ENCODE measurements at regions not wholly inside any gene's neighbourhood (a gene's known extent, or its start where the extent isn't known, plus 50 kb on each side); places are given as distances from the start of the nearest gene placed in this dataset.
A peak's percentile ranks its signal among the peaks of the same experiment; 100 is the strongest.

DNA sequence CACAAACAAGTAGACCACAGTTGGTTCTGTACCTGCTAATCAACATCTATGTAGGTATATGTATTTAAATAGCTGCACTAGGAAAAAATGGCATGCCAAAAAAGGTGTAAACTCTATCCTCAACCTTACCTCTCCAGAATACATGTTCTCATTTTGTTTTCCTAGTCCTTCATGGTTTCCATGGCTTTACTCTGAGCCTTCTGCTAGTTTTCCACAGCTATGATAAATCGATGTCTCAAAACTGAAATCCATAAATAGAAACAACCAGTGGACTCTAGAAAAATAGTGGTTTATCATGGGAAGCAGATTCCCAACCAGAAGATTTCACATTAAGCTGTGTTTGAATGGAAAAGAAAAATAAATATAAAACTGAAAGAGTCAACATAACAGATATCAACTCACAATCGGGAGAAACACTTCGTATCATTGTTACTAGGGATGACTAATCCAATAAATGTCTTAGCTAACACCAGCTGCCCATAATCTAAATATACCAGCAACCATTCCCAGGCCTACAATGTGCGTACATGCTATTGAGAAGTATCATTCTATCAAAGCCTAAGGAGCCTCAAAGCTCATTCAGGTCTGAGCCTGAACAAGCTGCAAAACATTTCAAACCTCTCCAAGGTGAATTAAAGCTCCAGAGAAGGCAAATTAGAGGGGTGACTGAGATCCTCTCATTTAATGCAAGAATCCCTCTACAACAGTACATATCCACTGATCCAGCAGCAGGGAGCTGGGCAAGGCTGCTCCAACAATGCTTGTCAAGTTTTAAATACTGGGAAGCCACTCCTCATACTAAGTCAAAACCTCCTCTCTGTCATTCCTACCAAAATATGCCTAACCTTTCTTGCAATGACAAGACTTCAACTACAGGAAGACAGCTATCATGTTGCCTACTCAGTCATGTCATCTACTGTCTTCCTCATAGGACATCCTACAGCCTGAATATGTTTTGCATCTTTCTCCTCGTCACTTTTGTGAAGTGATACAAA lies 90.2 kb downstream of the KCTD12 start:
- peak in 1 of 2 donors; percentile 69 for DNase-seq (ENCODE audit: low read depth in 2 of 2)

DNA sequence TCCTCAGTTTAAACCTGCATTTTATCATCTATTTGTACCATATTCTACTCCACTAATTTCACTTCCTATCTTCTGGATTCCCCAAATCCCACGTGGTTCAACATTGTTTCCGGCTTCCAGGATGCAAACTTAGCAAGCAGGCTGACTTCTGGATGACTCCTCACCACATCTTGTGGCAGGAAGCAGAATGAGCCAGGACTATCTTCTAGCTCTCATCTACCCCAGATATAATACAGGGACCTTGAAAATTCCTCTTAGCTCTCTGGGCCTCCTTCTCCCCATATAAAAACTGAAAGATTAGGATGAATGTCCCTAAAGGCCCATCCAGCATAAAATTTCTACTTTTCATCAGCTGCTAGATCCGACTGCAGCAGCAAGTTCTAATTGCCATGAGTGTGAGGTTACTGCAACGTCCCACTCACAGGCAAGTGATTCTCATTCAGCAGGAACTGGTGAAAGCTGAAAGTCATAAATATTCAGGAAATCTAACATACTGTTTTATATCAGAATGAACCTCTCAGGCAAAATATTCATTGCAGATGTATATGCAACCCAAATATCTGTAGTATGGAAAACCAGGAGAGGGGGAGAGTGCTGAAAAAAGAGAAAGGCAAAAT lies 93.4 kb downstream of the KCTD12 start:
- peak; percentile 41 to 75 for DNase-seq (ENCODE audit: low read depth in 2 of 2)

DNA sequence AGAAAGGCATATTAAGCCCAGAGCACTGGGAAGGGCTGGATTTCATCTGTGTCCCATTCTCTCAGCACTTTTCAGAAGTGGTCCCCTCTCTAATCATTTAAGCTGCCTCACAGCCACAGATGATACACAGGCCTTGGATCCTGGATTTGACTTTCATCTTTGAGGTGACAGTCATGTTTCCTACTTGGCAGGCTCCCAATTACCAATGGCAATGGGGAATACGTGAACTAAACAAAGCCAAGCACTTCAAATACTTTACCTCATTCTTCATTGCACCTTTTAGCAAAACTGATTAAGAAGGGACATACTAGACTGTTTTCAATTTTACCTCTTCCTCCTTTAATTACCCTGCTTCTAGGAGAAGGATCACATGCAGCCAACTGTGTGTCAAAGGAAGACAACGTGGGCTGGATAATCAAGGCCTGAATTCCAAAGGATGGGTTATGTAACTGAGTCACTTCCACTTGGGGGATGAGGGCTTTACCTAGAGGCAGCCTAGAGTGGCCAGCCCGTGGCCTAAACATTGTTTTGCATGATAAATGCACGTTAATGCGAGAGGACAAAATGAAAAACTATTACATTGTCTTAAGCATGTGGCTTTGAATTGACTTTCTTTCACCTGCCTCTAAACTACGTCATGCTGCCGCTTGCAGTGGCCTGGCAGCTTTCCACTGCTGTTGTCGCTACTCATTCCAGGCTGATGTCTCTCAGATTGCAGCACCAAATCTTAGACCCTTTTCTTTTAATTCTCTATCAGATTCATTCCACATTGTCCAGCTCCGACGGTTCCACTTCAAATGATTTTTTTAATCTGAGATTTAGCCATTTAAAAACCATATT lies 95.0 kb downstream of the KCTD12 start:
- DNase-seq (ENCODE audit: low read depth in 2 of 2) = peak; percentile 65 to 76

DNA sequence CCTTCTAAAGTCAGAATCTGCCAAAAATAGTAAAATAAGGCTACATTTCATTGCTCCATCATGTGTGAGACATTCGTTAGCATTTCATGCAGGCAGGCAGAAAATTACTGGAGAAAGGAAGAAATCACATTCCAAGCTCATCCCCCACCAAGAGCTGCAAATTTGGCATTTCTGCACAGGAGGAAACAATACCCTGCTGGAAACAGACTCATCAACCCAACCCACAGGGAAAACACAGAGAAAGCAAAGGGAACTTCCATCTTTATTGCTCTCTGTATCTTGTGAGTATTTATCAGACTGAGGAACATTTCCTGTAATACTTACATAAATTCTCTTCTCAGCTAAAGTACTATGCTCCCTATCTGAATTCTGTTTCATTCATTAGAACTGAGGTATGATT lies 95.7 kb downstream of the KCTD12 start:
- peak in 1 of 2 donors; percentile 63 for DNase-seq (ENCODE audit: low read depth in 2 of 2)

DNA sequence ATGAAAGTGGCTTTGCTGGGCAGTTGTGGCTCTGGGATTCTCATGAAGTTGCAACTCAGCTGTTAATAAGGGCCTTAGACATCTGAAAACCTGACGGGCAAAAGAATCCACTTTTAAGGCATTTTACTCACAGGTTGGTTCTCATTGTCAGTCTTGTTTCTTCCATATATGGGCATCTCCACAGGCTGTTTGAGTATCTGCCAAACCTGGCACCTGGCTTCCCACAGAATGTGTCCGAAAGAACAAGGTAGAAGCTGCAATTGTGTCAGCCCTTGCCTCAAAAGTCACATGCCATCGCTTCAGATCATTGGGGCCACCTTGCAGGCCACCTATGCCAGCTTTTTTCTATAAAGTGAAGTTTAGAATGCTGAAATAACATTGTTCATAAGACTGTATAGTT lies 102.4 kb downstream of the KCTD12 start:
- DNase-seq (ENCODE audit: low read depth in 2 of 2) = no peak

DNA sequence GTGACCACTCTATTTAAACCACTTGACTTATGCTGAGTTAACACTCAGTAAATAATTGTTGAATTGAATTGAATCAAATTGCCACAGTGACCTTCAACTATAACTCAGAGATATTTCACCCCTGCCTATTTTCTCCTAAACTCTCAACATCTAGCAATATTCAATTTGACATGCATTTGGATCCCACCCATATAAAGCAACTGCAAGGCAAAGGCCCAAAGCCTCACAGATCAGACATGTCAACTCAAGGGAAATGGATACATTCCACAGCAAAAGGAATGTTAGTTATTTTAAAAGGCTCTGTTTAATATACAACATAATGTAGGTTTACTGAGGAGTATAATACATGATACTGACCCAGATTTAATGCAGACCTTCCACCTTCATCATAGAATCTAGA lies 107.4 kb downstream of the KCTD12 start:
- DNase-seq (ENCODE audit: low read depth in 2 of 2) = no peak

DNA sequence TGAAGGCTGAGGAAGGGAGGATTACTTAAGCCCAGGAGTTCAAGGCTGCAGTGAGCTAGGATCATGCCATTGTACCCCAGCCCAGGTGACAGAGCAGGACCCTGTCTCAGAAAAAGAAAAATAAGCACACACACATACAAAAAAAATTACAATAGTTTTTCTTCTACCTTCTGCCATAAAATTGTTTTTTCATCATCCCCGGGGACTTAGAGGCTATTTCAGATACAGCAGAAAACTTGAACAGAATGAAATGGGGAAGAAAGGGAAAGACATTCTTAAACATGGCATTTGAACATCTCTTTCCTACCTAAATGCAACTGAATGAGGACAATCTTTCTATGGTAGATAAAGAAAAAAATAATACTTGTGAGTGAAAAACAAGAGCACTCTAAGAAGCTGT lies 109.1 kb downstream of the KCTD12 start:
- DNase-seq (ENCODE audit: low read depth in 2 of 2) = no peak

DNA sequence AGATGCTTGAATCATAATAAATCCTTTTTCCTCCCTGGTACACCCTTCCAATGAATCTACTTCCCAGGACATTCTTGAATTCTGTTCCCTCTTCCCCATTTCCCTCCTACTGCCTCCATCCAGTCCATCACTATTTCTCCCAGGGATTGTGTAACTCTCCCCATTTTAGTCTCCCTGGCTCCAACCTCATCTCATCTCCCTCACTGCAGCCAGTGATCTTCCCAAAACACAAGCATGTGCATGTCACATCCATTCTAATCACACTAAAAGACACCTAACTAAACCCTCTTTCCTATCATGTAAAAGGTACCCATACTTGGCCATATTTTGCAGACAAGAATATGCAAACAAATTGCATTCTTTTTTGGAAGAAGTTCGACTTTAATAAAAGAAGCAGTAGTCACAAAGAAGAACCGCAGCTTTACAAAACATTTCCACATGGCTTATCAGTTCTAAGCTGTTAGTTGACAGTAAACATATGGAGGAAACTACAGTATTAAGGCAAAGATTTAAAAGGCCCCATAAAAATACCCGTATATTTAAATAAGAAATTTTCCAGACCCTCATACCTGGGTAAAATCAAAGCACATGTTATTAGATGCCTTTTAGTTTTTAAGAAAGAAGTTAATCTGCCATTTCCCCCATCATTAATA lies 111.0 kb downstream of the KCTD12 start:
- DNase-seq (ENCODE audit: low read depth in 2 of 2) = no peak

DNA sequence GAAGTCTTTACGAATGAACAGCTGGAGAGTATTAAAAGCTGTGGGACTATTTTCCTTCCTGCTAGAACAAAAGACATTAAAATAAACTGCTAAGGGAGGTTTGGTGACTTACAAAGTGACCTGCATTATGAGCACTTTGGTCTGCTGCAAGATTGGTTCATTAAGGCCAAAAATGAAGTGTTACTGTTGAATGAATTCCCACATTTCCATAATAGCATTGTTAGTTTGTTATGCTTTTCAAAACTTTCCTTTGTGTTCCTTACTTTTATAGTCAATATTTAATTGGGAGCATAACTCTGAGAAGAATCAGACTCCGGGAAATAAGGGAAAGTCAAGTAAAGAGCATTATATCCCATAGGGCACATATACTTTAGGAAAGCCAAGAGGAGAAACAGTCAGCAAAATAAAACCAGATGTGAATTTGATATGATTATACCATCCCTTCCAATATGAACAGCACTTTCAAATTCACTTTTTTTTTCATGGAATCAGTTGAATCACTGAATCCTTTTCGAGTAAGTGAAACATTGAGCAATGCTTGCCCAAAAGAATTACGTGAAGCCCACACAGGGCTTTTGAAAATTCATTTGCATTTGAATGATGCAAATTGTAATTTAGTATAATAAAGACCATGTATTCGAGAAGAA lies 112.6 kb downstream of the KCTD12 start:
- no peak for DNase-seq (ENCODE audit: low read depth in 2 of 2)

DNA sequence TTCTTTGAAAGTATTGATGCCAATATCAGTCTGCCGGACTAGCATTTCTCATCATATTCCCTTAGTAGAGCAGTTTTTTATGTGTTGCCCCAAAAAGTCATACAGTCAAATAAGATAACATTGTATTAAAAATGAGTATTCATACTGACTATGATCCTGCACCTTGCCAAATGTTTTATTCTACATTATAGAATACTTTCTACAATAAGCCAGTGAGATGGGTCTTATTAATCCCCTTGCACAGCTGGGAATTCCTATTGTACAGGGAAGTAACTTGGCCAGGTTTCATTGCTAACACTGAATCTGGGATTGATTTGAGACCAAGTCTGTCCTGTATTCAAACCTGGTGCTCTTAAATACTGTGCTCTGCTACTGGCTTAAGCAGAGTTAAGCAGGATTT lies 114.0 kb downstream of the KCTD12 start:
- no peak for DNase-seq (ENCODE audit: low read depth in 2 of 2)

DNA sequence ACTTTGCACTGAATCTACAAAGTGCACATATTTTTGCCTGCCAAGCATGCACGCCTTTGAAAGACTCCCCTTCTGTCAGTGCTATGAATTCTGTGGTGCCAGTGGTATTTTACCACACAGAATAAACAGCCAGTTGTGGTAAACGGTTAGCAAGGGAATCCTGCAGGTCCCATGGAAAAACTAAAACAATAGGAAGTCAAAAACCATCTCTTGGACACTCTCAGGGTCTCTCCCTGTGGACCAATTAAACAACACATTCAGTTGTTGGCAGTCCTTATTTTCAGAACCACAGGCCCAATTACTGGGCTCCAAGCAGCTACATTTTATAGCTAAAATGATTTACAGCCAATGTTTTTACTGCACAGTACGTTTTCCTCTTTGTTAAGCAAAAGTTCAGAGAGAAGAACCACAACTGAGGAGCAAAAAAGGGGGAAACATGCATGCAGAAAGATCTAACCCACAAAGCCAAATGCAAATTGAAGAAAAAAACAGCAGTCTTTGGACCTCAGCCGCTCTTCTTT lies 116.9 kb downstream of the KCTD12 start:
- DNase-seq (ENCODE audit: low read depth in 2 of 2) = no peak

DNA sequence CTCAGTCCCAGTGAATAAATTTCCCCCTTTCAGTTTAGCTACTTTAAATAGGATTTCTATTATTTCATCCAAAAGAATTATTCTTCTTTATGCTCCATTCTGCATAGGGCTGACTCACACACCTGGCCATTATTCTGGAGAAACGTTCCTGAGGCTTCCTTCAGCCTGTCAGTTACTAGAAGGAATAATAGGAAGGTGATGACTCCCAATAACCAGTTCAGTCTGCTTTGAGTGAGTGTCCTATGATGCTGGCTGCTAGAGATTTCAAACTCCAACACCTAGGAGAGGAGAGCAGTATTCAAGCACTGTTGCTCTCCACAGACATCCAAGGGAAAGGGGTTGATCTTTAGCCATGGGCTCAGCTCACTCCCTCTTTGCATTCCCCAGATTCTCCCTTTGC lies 117.8 kb downstream of the KCTD12 start:
- no peak for DNase-seq (ENCODE audit: low read depth in 2 of 2)

DNA sequence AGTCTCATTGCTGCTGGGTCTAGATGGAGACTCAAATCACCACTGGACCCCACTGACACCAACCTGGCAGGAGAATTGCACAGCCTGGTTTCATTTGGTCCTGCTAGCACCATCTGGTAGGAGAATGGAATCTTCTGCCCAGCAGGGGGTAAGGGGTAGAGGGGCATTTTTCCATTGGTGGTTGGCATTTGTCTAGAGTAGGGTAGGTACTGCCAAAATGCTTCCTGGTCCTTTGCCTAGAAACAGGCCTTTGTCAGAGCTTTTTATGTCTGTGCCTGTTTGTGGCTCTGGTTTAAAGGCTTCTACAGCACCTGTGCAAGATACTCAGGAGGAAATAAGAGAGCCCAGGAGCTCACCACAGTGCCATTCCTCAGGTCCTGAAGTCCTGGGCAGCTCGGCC lies 121.3 kb downstream of the KCTD12 start:
- DNase-seq (ENCODE audit: low read depth in 2 of 2) = no peak

DNA sequence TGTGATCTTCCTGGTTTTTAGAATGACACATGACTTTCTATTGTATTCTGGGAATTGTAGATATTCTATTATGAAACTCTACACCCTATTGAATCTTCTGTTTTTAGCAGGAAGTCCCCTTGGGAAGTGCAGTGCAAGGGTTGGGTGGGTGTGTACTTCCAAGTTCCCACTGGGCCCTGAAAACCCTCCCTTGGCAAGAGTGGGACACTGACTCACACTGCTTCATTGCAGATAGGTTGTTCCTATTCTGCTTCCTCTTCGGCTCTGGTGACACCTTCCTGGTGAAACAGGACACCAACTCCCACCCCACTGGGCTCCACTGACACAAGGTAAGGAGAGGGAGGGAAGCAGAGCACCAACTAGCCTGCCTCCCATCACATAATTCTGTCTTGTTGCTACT lies 121.8 kb downstream of the KCTD12 start:
- peak; percentile 98 to 99 for DNase-seq (ENCODE audit: low read depth in 2 of 2)

DNA sequence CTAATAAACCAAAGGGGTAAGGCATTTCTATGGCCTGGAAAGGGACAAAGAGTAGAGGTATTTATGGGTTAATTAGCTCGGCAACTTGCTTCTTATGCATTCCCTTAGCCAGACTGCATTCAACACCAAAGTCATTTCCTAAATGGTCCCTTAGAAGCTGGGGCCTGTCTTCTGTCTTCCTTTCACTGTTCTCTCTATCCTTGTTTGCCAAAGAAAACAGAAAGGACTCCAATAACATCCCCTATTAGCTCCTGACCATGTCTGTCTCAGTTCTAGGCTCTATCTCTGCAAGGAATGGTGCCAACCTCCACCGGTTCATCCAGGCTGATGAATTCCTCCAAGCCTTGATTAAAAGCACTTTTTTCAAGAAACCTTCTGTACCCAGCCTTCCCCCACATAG lies 123.5 kb downstream of the KCTD12 start:
- peak in 1 of 2 donors; percentile 68 for DNase-seq (ENCODE audit: low read depth in 2 of 2)

DNA sequence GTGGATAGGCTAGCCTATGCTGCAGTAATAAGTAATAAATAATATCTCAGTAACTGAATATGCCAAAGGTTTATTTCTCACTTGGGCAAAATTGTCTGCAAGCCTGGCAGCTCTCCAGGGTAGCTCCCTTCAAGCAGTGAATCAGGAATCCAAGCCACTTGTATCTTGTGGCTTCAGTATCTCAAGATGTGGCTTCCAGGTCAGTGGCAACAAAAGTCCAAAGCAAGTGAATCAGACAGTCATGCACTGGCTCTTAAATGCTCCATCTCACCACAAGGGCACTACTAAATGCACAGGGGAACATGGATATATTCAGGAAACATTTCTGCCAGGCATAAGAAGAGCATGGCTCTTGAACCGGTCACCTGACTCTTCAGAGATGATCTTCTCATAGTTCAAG lies 126.3 kb downstream of the KCTD12 start:
- DNase-seq (ENCODE audit: low read depth in 2 of 2) = no peak

DNA sequence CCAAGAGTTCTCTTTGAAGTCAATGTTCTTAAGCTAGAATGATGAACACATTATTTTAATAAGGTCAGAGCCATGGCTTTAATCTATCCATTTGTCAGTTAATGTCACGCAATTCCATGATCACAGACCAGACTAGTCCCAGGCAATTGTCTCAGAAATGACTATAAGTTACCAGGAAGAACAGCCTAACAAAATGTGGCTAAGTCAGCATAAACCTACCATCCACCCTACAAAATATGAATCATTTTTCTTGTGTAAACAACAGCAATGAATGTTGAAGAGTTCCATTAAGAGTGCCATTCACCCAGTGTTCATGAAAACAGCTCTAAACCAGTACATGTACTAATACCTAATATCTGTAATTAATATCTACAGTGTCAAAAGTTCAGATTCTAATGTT lies 127.5 kb downstream of the KCTD12 start:
- DNase-seq (ENCODE audit: low read depth in 2 of 2) = peak in 1 of 2 donors; percentile 42

DNA sequence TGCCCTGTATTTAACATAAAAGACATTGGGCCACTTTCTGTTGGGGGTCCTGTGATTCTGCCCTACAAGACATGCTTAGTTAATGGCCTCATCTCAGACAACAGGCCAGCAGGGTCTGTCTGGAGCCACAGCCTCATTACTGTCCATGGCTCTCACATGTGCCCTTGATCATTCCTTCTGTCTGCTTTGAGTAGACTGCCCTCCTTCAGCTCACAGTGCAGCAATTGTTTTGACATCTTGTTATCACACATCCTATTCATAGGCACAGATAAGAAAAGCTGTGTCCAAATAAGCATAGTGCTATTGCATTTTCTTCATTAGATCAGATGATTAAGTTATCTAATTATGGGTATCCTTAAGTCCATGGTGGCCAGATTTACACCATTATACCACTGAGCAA lies 127.9 kb downstream of the KCTD12 start:
- peak in 1 of 2 donors; percentile 29 for DNase-seq (ENCODE audit: low read depth in 2 of 2)

DNA sequence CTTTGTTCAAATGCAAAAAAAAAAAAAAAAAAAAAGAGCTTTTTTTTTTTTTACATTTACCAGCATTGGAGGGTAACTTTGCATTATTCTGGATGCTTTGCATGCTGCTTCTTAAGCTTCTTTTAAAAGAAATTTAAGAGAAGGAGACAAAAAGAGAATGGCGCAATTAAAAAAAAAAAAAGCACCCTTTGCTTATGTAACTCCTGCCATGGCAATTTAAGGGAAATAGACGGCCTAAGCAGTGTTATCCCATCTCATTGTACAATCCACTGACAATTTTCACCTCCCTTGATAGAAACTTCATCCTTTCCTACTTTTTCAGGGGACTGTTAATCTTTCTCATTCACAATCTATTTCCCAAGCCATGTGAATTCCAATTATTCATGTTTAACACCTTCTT lies 129.8 kb downstream of the KCTD12 start:
- DNase-seq (ENCODE audit: low read depth in 2 of 2) = no peak

DNA sequence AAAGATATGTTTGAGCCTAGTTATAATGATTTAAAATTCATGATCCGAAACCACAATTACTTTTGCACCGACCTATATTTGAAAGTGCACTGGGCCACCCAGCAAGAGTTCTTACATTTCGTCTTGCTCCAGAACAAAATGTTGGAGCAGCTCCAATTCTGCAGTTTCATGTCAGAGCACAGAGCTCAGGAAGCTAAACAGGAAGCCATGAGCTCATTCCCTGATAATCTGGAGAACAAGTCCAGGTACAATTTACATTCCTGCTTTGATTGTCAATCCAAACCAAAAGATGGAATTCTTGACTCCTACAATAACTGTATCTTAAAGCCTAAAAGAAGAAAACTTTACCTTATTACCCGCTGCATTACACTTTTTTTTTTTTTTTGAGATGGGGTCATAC lies 131.8 kb downstream of the KCTD12 start:
- DNase-seq (ENCODE audit: low read depth in 2 of 2) = peak; percentile 68 to 93

DNA sequence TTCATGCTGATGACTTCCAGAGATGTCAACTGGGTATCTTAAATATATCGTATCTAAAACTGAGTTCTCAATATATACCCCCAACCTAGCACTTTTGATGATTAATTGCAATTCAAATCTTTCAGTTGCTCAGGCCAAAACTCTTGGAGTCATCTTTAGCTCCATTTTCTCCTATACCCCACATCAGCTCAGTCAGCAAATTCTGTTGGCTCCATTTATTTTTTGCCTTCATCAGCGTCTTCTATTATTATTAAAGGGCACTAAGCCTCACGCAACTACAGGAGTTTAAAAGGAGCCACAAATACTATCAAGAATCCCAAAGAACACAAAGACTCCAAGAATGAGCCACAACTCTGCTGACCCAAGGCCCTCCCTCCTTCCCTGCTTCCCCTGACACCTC lies 134.9 kb downstream of the KCTD12 start:
- no peak for DNase-seq (ENCODE audit: low read depth in 2 of 2)
